ENCODE measurements at regions not wholly inside any gene's neighbourhood (a gene's known extent, or its start where the extent isn't known, plus 50 kb on each side); places are given as distances from the start of the nearest gene placed in this dataset.

DNA sequence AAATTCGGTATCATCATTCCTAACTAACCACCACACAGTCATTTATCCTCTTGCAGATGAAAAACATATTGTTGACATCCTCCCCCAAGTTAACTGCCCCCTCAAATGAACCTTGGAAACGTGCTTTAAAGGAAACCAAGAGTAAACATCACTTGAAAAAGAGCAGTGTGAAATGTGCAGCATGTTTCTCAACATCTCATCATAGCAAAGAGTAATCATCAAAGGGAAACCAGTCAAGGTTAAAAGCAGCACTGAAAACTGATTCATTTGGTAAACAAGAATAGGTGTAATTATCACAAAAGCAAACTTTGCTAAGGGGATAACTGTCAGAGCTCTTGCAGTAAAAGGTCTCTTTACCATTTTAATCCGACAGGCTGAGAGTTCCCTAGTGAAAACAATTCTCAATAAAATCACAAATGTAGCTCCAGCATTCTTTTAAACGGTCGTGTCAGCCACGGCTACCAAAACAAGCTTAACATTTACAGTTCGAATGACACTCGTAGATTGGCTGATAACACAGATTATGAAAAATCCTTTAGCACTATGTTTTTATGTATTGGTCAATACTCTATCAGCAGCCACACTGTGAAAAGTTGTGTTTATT, 461.0 kb downstream of the GBE1 start:
- no peak for DNase-seq (ENCODE audit: extremely low spot score)
- POLR2A ChIA-PET = no interaction called here
- CTCF ChIA-PET = interaction anchor here (1.1 to 3.1 kb wide), 5 partner anchors 10 to 43 kb away, joined by 4 to 14 read pairs (median 6); no protein-coding TSS in a partner anchor
- TF ChIP-seq, protein P1, sequence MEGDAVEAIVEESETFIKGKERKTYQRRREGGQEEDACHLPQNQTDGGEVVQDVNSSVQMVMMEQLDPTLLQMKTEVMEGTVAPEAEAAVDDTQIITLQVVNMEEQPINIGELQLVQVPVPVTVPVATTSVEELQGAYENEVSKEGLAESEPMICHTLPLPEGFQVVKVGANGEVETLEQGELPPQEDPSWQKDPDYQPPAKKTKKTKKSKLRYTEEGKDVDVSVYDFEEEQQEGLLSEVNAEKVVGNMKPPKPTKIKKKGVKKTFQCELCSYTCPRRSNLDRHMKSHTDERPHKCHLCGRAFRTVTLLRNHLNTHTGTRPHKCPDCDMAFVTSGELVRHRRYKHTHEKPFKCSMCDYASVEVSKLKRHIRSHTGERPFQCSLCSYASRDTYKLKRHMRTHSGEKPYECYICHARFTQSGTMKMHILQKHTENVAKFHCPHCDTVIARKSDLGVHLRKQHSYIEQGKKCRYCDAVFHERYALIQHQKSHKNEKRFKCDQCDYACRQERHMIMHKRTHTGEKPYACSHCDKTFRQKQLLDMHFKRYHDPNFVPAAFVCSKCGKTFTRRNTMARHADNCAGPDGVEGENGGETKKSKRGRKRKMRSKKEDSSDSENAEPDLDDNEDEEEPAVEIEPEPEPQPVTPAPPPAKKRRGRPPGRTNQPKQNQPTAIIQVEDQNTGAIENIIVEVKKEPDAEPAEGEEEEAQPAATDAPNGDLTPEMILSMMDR (IDR thresholded peaks at IDR 0.05; ENCODE audit: control extremely low read depth, extremely low read depth, low read depth, missing control alignments) = no peak

DNA sequence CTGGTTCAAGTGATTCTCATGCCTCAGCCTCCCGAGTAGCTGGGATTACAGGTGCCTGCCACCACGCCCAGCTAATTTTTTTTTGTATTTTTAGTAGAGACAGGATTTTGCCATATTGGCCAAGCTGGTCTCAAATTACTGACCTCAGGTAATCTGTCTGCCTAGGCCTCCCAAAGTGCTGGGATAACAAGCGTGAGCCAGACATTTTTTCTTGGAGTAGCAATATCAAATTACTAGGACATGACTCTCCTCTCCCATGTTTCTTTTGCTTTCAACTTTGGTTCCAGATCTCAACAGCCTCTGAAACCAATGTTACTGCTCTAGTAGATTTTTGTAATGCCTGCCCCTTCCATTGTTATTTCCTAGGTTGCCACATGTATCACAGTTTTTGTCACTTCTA, 462.0 kb downstream of the GBE1 start:
- no peak for DNase-seq (ENCODE audit: extremely low spot score)
- TF ChIP-seq, protein P1 (IDR thresholded peaks at IDR 0.05; ENCODE audit: control extremely low read depth, extremely low read depth, low read depth, missing control alignments) = no peak
- CTCF ChIA-PET = no interaction called here
- POLR2A ChIA-PET = no interaction called here

DNA sequence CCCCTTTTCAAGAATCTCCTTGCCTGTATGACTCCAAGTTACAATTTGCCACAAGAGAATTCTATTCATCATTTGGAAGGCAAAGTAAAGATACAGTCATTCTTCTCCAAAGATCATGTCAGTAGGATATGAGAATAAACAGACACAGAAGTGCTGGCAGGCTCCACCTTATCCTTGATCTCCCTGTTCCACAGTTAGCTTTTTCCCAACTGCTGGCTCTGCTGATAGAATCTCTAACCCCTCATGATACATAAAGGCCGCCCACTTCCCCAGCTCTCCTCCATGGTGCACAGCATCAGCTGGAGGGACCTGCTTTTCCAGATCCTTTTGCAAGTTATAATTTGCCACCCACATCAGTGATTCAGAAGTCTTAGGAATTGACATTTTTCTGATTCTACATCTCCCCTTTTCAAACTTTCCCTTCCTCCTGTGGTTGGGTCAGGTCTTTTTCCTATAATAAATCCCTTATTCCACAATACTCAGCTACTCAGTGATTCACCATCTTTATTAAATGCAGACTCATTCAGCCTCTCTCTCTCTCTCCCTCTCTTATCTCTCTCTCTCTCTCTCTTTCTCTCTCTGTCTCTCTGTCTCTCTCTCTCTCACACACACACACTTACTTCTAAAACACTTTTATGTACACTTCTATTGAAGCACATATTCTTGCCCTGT, 465.4 kb downstream of the GBE1 start:
- CTCF ChIA-PET = interaction anchor here (1.0 kb wide), 1 partner anchor 10 kb away, joined by 3 read pairs; no protein-coding TSS in a partner anchor
- DNase-seq (ENCODE audit: extremely low spot score) = no peak
- TF ChIP-seq, protein P1 (IDR thresholded peaks at IDR 0.05; ENCODE audit: control extremely low read depth, extremely low read depth, low read depth, missing control alignments) = no peak
- POLR2A ChIA-PET = no interaction called here

DNA sequence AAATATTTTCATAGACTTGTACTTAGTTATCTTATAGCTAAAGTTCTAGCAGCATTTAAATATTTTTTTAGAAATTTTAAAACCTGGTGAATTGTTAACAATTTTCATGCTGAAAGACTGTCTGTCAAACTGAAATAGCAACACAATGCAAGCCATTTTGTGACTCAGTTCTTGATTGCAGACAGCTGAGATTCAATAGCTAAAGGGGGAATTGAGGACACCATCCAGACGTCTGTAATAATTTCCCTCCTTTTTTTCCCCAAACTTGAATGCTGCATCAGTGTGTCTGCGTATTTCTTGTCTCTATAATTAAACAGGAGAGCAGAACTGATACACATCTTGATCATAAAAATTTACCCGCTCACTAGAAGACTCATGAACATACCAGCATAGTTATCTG, 468.3 kb downstream of the GBE1 start:
- ChIA-PET POLR2A (no interaction called here), CTCF (no interaction called here)
- TF ChIP-seq, protein P1 (IDR thresholded peaks at IDR 0.05; ENCODE audit: control extremely low read depth, extremely low read depth, low read depth, missing control alignments) = no peak
- no peak for DNase-seq (ENCODE audit: extremely low spot score)

DNA sequence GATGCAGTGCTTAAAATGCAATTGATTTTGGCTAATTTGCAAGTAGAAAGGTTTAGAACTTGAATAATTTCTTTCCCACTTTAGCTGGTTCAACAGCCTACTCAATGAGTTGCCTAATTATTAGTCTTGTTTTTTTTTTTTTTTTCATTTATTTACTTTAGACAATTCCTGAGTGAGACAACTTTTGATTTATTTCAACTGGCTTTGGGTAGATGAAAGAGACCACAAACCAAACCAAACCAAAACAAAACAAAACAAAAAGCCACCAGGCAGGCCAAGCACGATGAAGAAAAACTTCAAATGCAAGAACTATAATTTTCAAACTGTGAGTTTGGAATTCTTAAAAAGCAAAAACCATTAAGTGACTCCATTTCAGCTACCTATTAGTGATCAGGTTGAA, 469.9 kb downstream of the GBE1 start:
- ChIA-PET POLR2A (no interaction called here), CTCF (interaction anchor here (3.9 kb wide), 1 partner anchor 10 kb away, joined by 14 read pairs; no protein-coding TSS in a partner anchor)
- TF ChIP-seq, protein P1 (IDR thresholded peaks at IDR 0.05; ENCODE audit: control extremely low read depth, extremely low read depth, low read depth, missing control alignments) = no peak
- no peak for DNase-seq (ENCODE audit: extremely low spot score)

DNA sequence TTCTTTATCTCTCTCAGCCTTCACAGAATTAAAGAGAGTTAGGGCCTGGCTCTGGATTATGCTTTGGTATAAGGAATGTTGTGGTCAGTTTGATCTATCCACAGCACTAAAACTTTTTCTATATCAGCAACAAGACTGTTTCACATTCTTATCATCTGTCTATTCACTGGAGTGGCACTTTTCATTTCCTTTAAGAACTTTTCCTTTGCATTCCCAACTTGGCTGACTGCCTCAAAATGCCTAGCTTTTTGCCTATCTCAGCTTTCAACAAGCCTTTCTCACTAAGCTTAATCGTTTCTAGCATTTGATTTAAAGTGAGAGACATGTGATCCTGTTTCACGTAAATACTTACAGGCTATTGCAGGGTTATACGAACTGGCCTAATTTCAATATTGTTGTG, 471.8 kb downstream of the GBE1 start:
- POLR2A ChIA-PET = no interaction called here
- CTCF ChIA-PET = interaction anchor here (3.9 kb wide), 1 partner anchor 12 kb away, joined by 14 read pairs; no protein-coding TSS in a partner anchor
- DNase-seq (ENCODE audit: extremely low spot score) = no peak
- TF ChIP-seq, protein P1 (IDR thresholded peaks at IDR 0.05; ENCODE audit: control extremely low read depth, extremely low read depth, low read depth, missing control alignments) = no peak
